H9 (cell line): ENCODE measurements at regions not wholly inside any gene's neighbourhood (a gene's known extent, or its start where the extent isn't known, plus 50 kb on each side); places are given as distances from the start of the nearest gene placed in this dataset.
"Not testable (repeated sequence)": the region's sequence is repeated elsewhere in the genome, so short reads cannot be mapped to it uniquely, and the experiment has no call there.

Source experiments
- DNase-seq: peaks from one replicate; pipeline ENCODE4 v3.0.0-alpha.2; 2017
- H2AFZ ChIP-seq: one replicate; pipeline ENCODE4 v1.6.1; 2013; ENCODE audit warnings: mild to moderate bottlenecking, low read length, control low read depth, moderate library complexity
- H2AK5ac ChIP-seq: 2 replicates; pipeline ENCODE4 v1.6.1; 2013; ENCODE audit warnings: low read length, control low read depth, mixed read lengths; ENCODE audit not compliant: insufficient read length
- H2BK120ac ChIP-seq: one replicate; pipeline ENCODE4 v1.6.1; 2013; ENCODE audit warnings: low read depth, mild to moderate bottlenecking, low read length, control low read depth, inconsistent platforms; ENCODE audit not compliant: poor library complexity, severe bottlenecking
- H2BK12ac ChIP-seq: 2 replicates; pipeline ENCODE4 v1.6.1; 2013; ENCODE audit warnings: low read length, control low read depth, mixed read lengths, low read depth; ENCODE audit not compliant: insufficient read length
- H2BK15ac ChIP-seq: 2 replicates; pipeline ENCODE4 v1.6.1; 2013; ENCODE audit warnings: low read depth, low read length, control low read depth
- H2BK20ac ChIP-seq: one replicate; pipeline ENCODE4 v1.6.1; 2013; ENCODE audit warnings: low read depth, mild to moderate bottlenecking, low read length, control low read depth, inconsistent platforms; ENCODE audit not compliant: poor library complexity, severe bottlenecking
- H2BK5ac ChIP-seq: 2 replicates; pipeline ENCODE4 v1.6.1; 2013; ENCODE audit warnings: low read length, control low read depth, mixed read lengths; ENCODE audit not compliant: insufficient read length
- H3K14ac ChIP-seq: 2 replicates; pipeline ENCODE4 v1.6.1; 2013; ENCODE audit warnings: low read length, control low read depth; ENCODE audit not compliant: insufficient read depth
- H3K18ac ChIP-seq: 2 replicates; pipeline ENCODE4 v1.6.1; 2013; ENCODE audit warnings: low read depth, mild to moderate bottlenecking, mixed read lengths, low read length, control low read depth; ENCODE audit not compliant: insufficient read length
- H3K23ac ChIP-seq: 2 replicates; pipeline ENCODE4 v1.6.1; 2013; ENCODE audit warnings: low read length, control low read depth, mixed read lengths, low read depth; ENCODE audit not compliant: insufficient read length
- H3K23me2 ChIP-seq: 2 replicates; pipeline ENCODE4 v1.6.1; 2013; ENCODE audit warnings: low read depth, mild to moderate bottlenecking, mixed read lengths, low read length, control low read depth; ENCODE audit not compliant: insufficient read length, poor library complexity, severe bottlenecking
- H3K27ac ChIP-seq: 2 replicates; pipeline ENCODE4 v1.5.1; 2013; ENCODE audit warnings: low read length, control low read depth, mixed read lengths, low read depth; ENCODE audit not compliant: insufficient read length
- H3K27me3 ChIP-seq: 2 replicates; pipeline ENCODE4 v1.6.1; 2013; ENCODE audit warnings: low read length, control low read depth, inconsistent platforms; ENCODE audit not compliant: insufficient read depth
- H3K4ac ChIP-seq: 2 replicates; pipeline ENCODE4 v1.6.1; 2013; ENCODE audit warnings: low read depth, mild to moderate bottlenecking, control low read depth, inconsistent platforms, low read length, moderate library complexity
- H3K4me1 ChIP-seq: 2 replicates; pipeline ENCODE4 v1.6.1; 2013; ENCODE audit warnings: low read length, control low read depth, inconsistent platforms; ENCODE audit not compliant: insufficient read depth
- H3K4me2 ChIP-seq: 2 replicates; pipeline ENCODE4 v1.6.1; 2013; ENCODE audit warnings: low read length, control low read depth, mixed read lengths; ENCODE audit not compliant: insufficient read length, insufficient read depth
- H3K56ac ChIP-seq: 2 replicates; pipeline ENCODE4 v1.6.1; 2013; ENCODE audit warnings: low read depth, mild to moderate bottlenecking, mixed read lengths, low read length, control low read depth; ENCODE audit not compliant: insufficient read length
- H3K79me1 ChIP-seq: 2 replicates; pipeline ENCODE4 v1.6.1; 2013; ENCODE audit warnings: low read depth, mild to moderate bottlenecking, moderate library complexity, low read length, control low read depth, inconsistent platforms; ENCODE audit not compliant: insufficient read depth, poor library complexity, severe bottlenecking
- H3K79me2 ChIP-seq: 2 replicates; pipeline ENCODE4 v1.6.1; 2013; ENCODE audit warnings: low read length, control low read depth, inconsistent platforms; ENCODE audit not compliant: insufficient read depth
- H3K9ac ChIP-seq: 2 replicates; pipeline ENCODE4 v1.6.1; 2013; ENCODE audit warnings: low read length, control low read depth, mixed read lengths; ENCODE audit not compliant: insufficient read length; ENCODE audit errors: extremely low read depth
- H3K9me3 ChIP-seq: one replicate; pipeline ENCODE4 v1.6.1; 2013; ENCODE audit warnings: low read depth, low read length, inconsistent platforms; ENCODE audit not compliant: control insufficient read depth
- H3T11ph ChIP-seq: one replicate; pipeline ENCODE4 v1.6.1; 2013; ENCODE audit warnings: mild to moderate bottlenecking, low read length, control low read depth, inconsistent platforms
- H4K20me1 ChIP-seq: one replicate; pipeline ENCODE4 v1.6.1; 2013; ENCODE audit not compliant: control insufficient read depth, insufficient read length, insufficient read depth
- H4K5ac ChIP-seq: 2 replicates; pipeline ENCODE4 v1.6.1; 2013; ENCODE audit warnings: low read depth, mild to moderate bottlenecking, mixed read lengths, low read length, control low read depth; ENCODE audit not compliant: insufficient read length
- H4K8ac ChIP-seq: replicated peaks from 2 replicates; pipeline ENCODE4 v1.6.1; 2013; ENCODE audit warnings: low read length, control low read depth, mixed read lengths, low read depth; ENCODE audit not compliant: insufficient read length
- H4K91ac ChIP-seq: 2 replicates; pipeline ENCODE4 v1.6.1; 2013; ENCODE audit warnings: low read depth, mild to moderate bottlenecking, moderate library complexity, mixed read lengths, low read length, control low read depth; ENCODE audit not compliant: insufficient read length
- H3K27ac Mint-ChIP-seq, 3 experiments: 2 replicates in 2 of 3; 3 replicates in 1 of 3; pipeline ENCODE4 v1.8.0; 2020 to 2021; ENCODE audit warnings: mixed read lengths in 3 of 3, mild to moderate bottlenecking in 1 of 3, moderate library complexity in 1 of 3
- H3K27me3 Mint-ChIP-seq: 2 replicates; pipeline ENCODE4 v1.8.0; 2021; ENCODE audit warnings: low read depth, mild to moderate bottlenecking, moderate library complexity, mixed read lengths
- H3K36me3 Mint-ChIP-seq, 3 experiments: 2 replicates in 2 of 3; 3 replicates in 1 of 3; pipeline ENCODE4 v1.8.0; 2020 to 2021; ENCODE audit warnings: low read depth in 3 of 3, mixed read lengths in 3 of 3; ENCODE audit not compliant: insufficient read depth in 1 of 3
- H3K4me1 Mint-ChIP-seq, 2 experiments: 2 replicates each; pipeline ENCODE4 v1.8.0; 2020; ENCODE audit warnings: mixed read lengths in 2 of 2
- H3K4me3 Mint-ChIP-seq, 2 experiments: 2 replicates in 1 of 2; 3 replicates in 1 of 2; pipeline ENCODE4 v1.8.0; 2020 to 2021; ENCODE audit warnings: mild to moderate bottlenecking in 2 of 2, mixed read lengths in 2 of 2, moderate library complexity in 1 of 2
- H3K9me3 Mint-ChIP-seq, 2 experiments: 2 replicates in 1 of 2; 3 replicates in 1 of 2; pipeline ENCODE4 v1.8.0; 2020; ENCODE audit warnings: mild to moderate bottlenecking in 2 of 2, mixed read lengths in 2 of 2, moderate library complexity in 1 of 2
- WGBS: extraction: QIAGEN DNeasy Blood & Tissue Kit; methylation state at CpG from one replicate; pipeline ENCODE4 v1.1.7; 2013; ENCODE audit warnings: missing lambda C conversion rate, low lambda C conversion rate, mixed read lengths; ENCODE audit not compliant: insufficient read length; ENCODE audit errors: extremely low coverage; 5-methylcytosine and 5-hydroxymethylcytosine counted together
- TF ChIP-seq, protein P1 (sequence below): fragments of 200-600 bp; sonication (generic); conservative IDR thresholded peaks from 3 replicates; pipeline ENCODE4 v1.8.0; 2021; ENCODE audit warnings: antibody characterized with exemption, mild to moderate bottlenecking

GRCh38 chr2:131672471-131673399 is 145.0 kb downstream of the CCDC74A start:
- TF ChIP-seq, protein P1, sequence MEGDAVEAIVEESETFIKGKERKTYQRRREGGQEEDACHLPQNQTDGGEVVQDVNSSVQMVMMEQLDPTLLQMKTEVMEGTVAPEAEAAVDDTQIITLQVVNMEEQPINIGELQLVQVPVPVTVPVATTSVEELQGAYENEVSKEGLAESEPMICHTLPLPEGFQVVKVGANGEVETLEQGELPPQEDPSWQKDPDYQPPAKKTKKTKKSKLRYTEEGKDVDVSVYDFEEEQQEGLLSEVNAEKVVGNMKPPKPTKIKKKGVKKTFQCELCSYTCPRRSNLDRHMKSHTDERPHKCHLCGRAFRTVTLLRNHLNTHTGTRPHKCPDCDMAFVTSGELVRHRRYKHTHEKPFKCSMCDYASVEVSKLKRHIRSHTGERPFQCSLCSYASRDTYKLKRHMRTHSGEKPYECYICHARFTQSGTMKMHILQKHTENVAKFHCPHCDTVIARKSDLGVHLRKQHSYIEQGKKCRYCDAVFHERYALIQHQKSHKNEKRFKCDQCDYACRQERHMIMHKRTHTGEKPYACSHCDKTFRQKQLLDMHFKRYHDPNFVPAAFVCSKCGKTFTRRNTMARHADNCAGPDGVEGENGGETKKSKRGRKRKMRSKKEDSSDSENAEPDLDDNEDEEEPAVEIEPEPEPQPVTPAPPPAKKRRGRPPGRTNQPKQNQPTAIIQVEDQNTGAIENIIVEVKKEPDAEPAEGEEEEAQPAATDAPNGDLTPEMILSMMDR: peak; percentile 72
- peak overlapping the region; percentile 53 for H3K4me2 ChIP-seq

More at GRCh38 chr2:131672471-131673399, 145.0 kb downstream of the CCDC74A start:
- H3K23me2 ChIP-seq, H4K91ac ChIP-seq, H4K5ac ChIP-seq, H3K27ac Mint-ChIP-seq, H2BK20ac ChIP-seq, H3K36me3 Mint-ChIP-seq, H4K20me1 ChIP-seq, H3K4me1 ChIP-seq, H3K56ac ChIP-seq, H3K9ac ChIP-seq, H3K79me2 ChIP-seq, H3K23ac ChIP-seq, H3K18ac ChIP-seq, H2BK15ac ChIP-seq, H3K9me3 ChIP-seq, H3K14ac ChIP-seq, H3K27ac ChIP-seq, H2BK12ac ChIP-seq, H3K27me3 ChIP-seq, H2BK5ac ChIP-seq, H3K4me1 Mint-ChIP-seq, H4K8ac ChIP-seq, H2AK5ac ChIP-seq, H2BK120ac ChIP-seq, H2AFZ ChIP-seq, H3K79me1 ChIP-seq, H3K4ac ChIP-seq, H3T11ph ChIP-seq: not testable (repeated sequence)
- DNase-seq: peak; percentile 80
- WGBS: no CpG with 5 or more reads among the region's 38 CpGs
- H3K27me3 Mint-ChIP-seq: peaks cover 55% of the 10 kb centered on the region
- peaks cover 11 to 18% of the 10 kb centered on the region in 2 experiments; a peak in 4 of 5 replicates for H3K9me3 Mint-ChIP-seq
- H3K4me3 Mint-ChIP-seq: peak overlapping the region; percentile 57 to 79; a peak in 4 of 5 replicates
